Astrocyte of the cerebellum (primary cell): ENCODE measurements at regions not wholly inside any gene's neighbourhood (a gene's known extent, or its start where the extent isn't known, plus 50 kb on each side); places are given as distances from the start of the nearest gene placed in this dataset.

Source experiments
- DNase-seq: peaks from one replicate; pipeline ENCODE4 v3.0.0-alpha.2; 2011; ENCODE audit warnings: low read depth
- H3K4me3 ChIP-seq: 2 replicates; pipeline ENCODE4 v1.5.1; 2011; ENCODE audit warnings: mild to moderate bottlenecking, low read depth, low read length, moderate library complexity
- in situ Hi-C: cut with HindIII; loops from 2 replicates; pipeline ENCODE4 v1.10.0; 2017; ENCODE audit warnings: low sequenced_read_pairs
- TF ChIP-seq, protein P1 (sequence below): IDR thresholded peaks from 2 replicates; pipeline ENCODE4 v1.5.1; 2012; ENCODE audit warnings: low read length, low read depth, moderate library complexity, mild to moderate bottlenecking; ENCODE audit errors: missing control alignments

DNA sequence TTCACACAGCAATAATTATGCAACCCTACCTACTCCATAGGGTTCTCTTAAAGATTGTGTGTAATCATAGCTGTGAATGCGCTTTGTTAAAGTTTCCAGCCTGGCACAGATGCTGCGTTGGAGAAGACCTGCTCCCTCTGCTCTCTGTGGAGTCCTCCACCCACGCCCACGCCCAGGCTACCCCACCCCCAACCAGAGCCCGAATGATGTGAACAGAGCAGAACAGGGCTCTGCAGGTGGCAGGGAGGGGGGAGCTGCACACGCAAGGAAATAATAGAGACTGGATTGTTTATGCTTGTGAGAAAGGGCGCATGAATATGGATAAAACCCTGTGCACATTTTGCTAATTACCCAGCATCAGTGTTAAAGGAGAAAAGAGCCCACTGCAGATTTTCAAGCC, 447.5 kb downstream of the BCL11A start:
- no peak for DNase-seq
- H3K4me3 ChIP-seq: no peak overlapping the region
- TF ChIP-seq, protein P1, sequence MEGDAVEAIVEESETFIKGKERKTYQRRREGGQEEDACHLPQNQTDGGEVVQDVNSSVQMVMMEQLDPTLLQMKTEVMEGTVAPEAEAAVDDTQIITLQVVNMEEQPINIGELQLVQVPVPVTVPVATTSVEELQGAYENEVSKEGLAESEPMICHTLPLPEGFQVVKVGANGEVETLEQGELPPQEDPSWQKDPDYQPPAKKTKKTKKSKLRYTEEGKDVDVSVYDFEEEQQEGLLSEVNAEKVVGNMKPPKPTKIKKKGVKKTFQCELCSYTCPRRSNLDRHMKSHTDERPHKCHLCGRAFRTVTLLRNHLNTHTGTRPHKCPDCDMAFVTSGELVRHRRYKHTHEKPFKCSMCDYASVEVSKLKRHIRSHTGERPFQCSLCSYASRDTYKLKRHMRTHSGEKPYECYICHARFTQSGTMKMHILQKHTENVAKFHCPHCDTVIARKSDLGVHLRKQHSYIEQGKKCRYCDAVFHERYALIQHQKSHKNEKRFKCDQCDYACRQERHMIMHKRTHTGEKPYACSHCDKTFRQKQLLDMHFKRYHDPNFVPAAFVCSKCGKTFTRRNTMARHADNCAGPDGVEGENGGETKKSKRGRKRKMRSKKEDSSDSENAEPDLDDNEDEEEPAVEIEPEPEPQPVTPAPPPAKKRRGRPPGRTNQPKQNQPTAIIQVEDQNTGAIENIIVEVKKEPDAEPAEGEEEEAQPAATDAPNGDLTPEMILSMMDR: no peak
- in situ Hi-C loops: no loop called here

DNA sequence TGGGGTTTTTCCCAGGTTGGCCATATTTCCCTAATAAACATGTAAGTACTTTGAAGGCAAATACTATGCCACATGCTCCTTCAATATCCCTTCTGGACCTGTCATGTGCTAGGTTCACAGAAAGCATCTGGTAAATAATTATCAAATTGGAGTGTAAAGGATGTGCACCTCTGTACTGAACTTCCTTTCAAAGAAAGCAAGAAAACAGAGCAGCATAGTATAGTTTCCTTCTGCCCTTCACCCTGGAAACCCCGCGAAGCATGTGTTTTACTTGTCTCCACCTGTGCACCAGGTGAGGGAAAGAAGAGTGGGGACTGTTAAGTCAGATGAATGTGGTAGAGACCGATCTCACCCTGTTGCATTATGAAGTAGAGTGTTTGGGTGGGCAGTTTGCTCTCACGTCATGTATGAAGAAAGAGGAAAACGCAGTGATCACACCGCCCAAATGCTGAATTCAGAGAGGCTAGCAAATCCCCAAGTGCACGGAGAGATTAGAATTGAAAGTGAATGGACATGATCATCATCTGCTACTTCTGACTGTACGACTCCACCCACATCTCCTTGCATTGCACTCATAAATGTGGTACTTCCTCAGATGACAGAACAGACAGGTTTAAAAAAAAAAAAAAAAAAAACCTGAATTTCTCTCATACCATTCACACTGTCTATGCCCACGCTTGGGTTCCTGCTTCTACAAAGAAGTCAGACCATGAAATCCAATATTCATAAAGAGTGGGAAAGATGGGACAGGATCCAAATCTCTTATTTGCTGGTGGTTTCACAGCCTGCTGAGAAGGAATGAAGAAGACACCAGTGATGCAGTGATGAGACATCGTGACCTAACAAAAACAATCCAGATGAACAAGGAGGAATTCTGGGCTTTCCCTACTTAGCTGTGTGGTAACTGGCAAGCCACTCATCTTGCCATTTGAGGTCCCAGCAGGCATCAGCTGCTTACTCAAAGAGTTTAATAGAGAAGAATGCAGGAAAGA, 448.6 kb downstream of the BCL11A start:
- TF ChIP-seq, protein P1: no peak
- in situ Hi-C loops: no loop called here
- peak; percentile 45 for DNase-seq
- no peak overlapping the region for H3K4me3 ChIP-seq

DNA sequence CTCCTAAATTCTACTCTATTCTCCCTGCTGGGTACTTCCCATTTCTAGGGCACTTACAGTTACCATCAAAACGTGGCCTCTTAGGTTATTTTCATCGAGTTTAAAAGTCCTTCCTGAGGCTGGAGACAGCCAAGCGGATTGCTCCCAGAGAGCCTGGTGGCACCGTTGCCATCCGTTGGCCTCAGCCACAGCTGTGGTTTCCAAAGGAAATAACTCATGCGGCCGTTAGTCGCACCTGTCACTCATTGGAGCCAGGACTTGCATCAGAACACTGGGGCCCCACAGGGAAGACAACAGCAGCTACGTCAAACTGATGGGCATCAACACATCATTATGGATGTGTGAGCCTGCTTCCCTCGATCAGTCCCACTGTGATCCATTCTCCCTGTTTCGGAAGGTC, 453.4 kb downstream of the BCL11A start:
- H3K4me3 ChIP-seq: no peak overlapping the region
- TF ChIP-seq, protein P1: no peak
- in situ Hi-C loops: no loop called here
- DNase-seq: no peak

DNA sequence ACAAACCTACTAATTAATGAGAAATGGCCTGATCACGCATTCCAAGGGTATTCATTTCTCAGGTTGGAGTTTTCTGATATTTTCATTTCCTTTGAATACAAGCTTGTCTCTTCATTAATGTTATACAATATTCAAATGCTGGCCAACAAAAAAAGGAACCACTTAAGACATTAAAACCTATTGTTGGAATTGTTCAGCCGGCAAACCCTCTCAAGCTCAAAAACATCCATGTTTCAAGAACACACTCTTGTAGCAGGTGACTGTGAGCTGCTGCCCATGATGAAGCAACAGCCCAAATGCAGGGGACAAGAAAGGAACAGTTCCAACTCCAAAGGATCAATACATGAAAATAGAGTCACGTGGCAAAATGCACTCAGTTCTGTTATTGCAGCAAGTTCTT, 454.5 kb downstream of the BCL11A start:
- in situ Hi-C loops: no loop called here
- no peak overlapping the region for H3K4me3 ChIP-seq

DNA sequence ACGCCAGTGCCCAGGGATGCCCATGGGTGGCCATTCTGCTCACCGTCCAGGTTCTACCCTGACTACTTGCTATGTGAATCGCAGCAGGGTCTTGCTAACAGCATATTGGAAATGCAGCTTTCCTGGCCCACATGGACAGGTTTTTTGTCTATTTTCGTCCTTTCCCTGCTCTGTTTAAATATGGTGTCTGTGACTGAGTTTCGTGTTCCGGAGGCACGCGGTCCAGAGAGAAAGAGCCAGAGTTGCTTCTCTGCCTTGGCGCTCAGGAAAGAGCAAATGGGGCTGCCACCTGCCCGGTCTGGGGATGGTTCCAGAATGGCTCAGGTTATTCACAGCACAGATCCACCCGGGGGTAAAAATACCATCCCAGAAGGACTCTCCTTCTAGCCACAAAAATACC, 456.2 kb downstream of the BCL11A start:
- in situ Hi-C loops: no loop called here

More for the DNA sequence above, 454.5 kb downstream of the BCL11A start:
- no peak for DNase-seq
- TF ChIP-seq, protein P1: no peak

DNA sequence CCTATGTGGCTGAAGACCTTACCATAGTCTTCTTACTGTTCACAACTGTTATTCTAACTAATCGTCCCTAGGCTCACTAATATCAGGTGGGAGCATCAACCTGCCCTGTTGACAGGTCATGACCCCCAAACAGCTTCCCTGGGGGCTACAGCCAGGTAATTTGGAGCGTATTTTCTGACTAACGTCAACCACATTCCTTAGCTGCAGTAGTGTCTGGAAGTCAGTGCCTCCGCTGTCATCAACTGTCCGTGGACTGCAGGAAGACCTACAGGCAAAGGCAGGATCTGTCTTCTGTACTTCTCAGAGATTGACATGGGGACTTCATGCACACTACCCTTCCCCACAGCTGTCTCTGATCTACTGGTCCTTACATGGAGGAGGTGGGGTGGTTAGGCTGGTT, 456.9 kb downstream of the BCL11A start:
- TF ChIP-seq, protein P1: no peak
- H3K4me3 ChIP-seq: no peak overlapping the region
- DNase-seq: no peak
- in situ Hi-C loops: no loop called here

More for the DNA sequence above, 456.2 kb downstream of the BCL11A start:
- no peak overlapping the region for H3K4me3 ChIP-seq
- DNase-seq: no peak
- TF ChIP-seq, protein P1: no peak
